GM03348 (cell line): ENCODE measurements at regions not wholly inside any gene's neighbourhood (a gene's known extent, or its start where the extent isn't known, plus 50 kb on each side); places are given as distances from the start of the nearest gene placed in this dataset.
"Not testable (repeated sequence)": the region's sequence is repeated elsewhere in the genome, so short reads cannot be mapped to it uniquely, and the experiment has no call there.

Experiments
- DNase-seq: peaks from one replicate; pipeline ENCODE4 v3.0.0; 2012; ENCODE audit warnings: low spot score

DNA sequence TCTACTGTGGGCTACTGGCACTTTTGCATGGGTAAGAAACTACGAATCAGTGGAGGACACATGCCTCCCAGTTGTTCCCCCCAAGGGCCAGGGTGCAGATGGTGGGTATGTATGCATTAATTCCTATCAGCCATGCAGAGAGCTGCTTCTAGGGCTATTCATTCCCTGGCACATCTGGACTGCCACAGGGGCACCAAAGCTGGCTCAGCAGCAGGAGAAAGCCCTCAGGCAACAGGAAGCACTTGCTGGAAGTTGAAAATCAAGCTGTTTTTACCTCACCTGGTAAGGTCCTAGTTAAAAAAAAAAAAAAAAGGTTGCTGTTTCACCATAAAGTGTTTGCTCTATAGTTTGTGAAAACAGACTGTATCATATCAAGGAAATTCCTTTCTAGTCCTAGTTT is 1342.6 kb downstream of the REEP3 start:
- DNase-seq, result no peak

DNA sequence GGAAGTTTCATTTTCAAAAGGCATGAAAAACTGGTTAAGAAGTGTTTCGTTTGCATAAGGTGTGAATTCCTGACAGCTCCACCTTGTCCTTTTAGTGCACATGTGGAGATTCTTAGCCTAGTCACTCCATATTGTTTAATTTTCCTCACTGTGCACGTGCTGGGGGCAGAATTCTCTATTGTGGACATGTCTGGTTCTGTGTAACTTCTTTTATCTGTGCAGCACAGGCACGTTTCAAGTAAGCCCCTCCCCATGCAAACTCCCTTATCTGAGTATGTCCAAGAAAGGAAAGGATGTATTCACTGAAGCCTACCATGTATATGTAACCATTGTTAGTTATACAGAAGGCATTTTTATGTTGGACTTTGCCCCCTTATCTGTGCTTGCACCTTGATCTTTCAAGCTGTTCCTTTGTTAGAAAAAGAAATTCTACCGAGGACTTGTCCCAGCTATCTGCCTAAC is 1346.3 kb downstream of the REEP3 start:
- no peak for DNase-seq

DNA sequence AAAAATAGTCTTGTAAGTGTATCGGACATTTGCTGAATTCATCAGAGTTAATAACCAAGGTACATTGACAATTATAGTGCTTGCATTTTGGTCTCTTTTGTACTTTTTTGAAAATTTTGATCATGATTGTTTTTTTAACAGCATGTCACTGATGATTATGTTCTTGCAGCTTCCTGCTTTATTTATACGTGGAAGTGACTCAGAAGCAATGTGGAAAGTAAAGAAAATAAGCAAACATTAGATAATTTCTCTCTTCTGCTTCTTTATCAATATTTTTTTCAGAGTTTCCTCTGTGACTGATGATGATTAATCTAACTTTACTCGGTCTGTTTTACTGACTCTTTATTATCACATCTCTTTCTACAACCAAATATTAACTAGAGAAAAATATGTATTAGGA is 1351.9 kb downstream of the REEP3 start:
- no peak for DNase-seq

DNA sequence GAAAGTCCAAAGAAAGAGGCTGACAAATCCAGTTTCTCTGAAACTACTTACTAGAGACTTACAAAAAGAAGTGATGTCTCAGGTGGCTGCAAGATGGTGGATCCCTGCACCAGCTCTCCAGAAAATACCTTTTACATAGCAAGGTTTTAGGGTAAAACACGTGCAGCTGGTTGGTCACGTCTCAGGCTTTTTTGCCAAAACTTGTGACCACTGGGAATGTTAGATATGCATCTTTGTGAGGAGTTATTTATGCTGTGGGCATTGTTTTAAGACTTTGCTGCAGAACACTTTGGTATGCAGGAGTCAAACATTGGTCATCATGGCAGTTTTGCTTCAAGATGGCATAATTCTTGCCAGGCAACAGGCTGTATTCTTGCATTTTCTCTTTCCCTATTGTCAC is 1352.8 kb downstream of the REEP3 start:
- DNase-seq, result no peak

DNA sequence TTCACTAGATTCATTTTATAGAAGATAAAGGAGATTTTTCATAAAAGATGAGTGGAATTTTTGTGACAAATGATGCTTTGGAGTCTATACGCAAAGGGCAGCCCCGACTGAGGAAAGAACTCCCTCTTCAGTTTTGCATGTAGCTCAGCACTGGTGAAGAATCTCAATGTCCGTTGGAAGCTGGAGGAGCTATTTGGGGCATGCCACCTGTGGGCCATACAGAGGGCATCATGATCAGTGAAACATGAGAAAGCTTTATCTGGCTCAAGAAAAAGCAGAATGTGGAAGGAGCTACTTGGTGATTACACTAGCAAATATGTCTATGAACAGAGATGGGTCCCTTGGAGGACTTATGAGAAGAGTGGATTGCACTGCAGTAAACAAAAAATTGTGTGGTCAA is 1359.3 kb downstream of the REEP3 start:
- DNase-seq, result no peak

DNA sequence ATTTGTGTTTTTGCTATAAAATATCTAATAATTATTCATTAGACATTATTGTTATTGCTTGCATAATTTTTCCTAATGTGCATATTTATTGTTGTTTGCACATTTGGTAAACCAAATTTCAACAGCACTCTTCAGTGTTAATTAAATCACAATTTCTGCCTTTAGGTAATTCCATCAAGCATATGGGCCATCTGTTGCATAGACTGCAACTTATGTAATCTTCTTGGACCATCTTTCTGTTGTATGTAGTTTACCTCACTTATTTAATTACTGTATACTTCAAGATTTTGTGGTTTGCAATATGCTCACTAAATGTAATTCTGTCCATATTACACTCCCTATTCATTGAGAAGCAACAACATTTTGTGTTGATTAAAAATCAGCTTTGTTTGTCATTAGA is 1360.1 kb downstream of the REEP3 start:
- no peak for DNase-seq

DNA sequence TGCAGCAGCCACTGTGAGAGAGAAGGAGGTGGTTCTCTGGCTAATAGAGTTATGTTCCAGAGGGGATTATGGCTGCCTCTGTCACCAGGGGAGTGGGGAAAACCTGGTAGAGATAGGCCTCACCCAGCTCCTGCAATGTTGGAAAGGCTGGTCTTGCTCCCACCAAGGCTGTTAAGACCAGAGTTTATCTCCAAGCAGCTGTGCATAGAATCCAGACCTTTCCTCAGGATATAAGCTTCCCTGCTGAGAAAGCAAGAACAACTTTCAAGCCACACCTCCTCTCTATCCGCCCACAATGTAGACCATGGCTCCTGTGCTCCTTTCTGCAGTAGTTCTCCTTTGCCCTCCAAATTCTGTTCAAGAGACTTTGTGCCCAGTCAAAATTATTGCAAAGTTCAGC is 1375.4 kb downstream of the REEP3 start:
- no peak for DNase-seq

DNA sequence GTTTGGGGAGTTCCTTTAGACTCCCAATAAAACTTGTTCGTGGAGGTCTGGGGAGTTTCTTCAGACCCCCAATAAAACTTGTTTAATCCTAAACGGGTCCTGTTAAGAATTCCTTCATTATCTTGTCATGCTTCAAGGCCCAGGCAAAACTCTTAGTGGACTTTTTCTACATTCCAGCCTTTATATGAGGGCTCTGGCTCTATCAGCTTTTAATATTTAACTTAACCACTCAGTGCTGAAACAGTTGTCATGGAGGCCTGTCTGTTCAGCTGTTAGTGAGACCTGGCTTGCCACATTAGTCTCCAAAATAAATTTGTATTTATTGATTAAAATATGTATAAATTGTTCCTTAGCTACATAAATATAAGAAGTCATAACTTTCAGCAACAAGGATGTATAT is 1385.1 kb downstream of the REEP3 start:
- not testable (repeated sequence) for DNase-seq

DNA sequence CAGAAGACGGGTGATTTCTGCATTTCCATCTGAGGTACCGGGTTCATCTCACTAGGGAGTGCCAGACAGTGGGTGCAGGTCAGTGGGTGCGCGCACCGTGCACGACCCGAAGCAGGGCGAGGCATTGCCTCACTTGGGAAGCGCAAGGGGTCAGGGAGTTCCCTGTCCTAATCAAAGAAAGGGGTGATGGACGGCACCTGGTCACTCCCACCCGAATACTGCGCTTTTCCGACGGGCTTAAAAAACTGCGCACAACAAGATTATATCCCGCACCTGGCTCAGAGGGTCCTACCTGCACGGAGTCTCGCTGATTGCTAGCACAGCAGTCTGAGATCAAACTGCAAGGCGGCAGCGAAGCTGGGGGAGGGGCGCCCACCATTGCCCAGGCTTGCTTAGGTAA is 1403.1 kb downstream of the REEP3 start:
- not testable (repeated sequence) for DNase-seq

DNA sequence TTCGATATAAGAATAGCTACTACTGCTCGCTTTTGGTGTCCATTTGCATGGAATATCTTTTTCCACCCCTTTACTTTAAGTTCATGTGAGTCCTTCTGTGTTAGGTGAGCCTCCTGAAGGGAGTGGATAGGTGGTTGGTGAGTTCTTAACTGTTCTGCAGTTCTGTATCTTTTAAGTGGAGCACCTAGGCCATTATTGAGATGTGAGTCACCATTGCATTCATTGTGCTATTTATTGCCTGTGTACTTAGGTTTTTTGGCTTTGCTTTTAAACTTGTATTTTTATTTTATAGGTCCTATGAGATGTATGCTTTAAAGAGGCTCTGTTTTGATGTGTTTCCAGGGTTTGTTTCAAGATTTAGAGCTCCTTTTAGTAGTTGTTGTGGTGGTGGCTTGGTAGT is 1430.8 kb downstream of the REEP3 start:
- no peak for DNase-seq

DNA sequence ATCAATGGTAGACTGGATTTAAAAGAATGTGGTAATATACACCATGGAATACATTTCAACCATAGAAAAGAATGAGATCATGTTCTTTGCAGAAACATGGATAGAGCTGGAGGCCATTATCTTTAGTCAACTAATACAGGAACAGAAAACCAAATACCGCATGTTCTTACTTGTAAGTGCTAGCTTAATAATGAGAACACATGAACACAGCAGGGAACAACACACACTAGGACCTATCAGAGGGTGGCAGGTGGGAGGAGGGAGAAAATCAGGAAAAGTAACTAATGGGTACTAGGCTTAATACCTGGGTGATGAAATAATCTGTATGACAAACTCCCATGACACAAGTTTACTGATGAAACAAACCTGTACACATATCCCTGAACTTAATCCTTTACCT is 1435.2 kb downstream of the REEP3 start:
- DNase-seq, result no peak

DNA sequence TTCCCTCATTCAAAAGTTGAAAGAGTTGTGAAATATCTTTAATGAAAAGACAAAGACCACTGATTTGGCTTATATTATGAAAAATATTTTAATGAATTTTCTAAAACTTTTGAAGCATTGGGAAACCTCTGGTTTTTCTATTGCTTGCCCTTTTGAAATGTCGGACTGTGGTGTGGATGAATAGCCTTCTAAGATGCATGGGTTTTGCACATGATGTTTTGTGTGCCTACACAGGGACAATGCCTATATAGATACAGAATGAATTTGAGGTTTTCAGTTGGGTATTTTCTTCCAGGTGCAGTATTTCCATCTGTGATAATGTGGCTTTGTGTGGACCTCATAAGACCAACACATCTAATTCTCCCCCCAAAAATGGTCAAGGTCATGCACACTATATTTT is 1437.9 kb downstream of the REEP3 start:
- DNase-seq, result no peak

DNA sequence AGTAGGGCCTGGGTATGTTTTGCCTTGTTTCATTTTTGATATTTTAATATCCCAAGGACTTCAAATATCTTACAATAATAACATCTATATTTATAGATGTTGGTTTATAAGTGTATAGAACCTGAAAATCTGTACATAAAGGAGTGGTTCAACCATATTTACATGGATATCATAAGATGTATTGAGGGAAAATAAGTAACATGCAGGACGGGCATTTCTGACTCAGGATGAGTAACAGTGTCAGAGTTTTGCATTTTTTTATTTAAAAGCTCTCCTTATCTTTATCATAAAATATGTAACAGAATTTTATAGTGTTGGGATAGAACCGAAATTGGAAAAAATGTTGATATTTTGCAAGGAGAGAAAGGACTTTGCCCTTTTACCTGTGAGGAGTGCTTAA is 1438.7 kb downstream of the REEP3 start:
- no peak for DNase-seq

DNA sequence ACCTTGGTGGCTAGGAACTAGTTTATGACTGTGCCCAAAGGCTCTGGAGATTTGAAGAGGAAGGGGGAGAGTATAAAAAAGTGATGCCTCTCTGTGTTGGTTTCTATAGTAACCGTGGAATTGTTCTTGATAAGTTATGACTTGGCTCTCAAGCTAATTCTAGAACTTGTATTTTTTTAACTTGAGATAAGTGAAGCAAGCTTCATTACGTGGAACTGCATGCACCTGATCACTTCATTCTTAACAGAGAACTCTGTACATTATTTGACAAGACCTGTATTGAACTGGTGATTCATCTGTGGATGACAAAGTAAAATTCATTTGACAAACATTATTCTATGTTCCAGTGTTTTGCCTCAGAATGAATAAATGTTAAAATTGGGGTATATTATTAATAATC is 1452.2 kb downstream of the REEP3 start:
- no peak for DNase-seq

DNA sequence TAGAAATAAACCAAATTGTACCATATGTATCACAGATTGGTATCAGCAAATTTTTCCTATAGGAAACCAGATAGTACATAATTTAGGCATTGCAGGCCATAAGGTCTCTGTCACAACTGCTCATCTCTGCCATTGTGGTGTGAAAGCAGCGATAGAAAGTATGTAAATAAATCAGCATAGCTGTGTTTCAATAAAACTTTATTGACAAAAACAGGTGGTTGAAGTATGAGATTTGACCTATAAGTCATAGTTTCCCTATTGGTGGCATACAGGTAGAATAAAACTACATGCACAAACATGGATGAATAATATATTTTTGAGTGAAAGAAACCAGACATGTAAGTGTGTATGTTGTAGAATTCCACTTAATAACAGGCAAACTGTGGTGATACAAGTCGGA is 1454.9 kb downstream of the REEP3 start:
- DNase-seq, result no peak

DNA sequence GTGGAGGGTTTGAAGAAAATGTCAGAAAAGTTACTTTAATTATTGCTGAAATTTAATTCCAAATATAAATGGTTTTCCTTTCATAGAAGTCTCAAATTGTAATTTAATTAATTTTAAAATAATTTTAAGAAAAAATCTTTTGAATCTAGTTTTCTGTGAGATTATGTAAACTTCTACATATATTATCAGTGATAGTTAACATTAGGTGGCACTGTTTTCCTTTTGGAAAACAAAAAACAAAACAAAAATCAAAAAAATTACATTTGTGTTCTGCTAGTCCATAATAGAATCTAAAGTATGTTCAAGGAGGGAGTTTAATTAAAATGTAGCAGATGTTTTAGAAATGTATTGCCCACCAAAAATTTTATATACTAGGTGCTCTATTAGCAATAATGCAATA is 1456.7 kb downstream of the REEP3 start:
- DNase-seq, result no peak

DNA sequence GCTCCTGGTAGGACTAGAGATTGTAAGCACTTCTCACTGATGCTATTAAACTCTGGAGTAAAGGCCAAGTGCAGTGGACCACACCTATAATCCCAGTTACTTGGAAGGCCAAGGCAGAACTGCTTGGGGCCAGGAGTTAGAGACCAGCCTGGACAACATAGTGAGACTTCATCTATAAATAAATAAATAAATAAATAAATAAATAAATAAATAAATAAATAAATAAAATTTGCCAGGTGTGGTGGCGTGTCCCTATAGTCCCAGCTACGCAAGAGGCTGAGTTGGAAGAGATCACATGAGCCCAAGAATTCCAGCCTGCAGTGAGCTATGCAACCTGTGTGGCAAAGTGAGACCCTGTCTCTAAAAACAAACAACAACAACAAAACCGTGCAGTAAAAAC is 1475.7 kb downstream of the REEP3 start:
- DNase-seq, result no peak

DNA sequence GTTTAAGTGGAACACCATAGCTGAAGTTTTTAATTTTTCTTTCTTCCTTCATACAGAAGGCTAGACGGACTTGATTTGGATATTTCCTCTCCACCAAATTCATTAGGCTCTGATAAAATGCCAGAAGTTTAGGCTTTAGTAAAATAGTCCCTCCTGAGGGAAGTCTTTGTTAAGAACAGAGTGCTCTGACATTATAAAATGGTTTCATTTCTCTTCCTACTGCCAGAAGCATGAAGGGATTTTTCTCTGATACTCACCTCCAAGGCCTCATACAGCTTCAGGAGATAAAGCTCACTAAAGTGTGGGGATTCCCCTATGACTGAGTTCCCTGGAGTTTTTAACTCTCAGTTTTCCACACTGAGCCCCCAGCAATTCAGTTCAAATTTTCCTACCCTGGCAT is 1489.6 kb downstream of the REEP3 start:
- DNase-seq, result no peak

DNA sequence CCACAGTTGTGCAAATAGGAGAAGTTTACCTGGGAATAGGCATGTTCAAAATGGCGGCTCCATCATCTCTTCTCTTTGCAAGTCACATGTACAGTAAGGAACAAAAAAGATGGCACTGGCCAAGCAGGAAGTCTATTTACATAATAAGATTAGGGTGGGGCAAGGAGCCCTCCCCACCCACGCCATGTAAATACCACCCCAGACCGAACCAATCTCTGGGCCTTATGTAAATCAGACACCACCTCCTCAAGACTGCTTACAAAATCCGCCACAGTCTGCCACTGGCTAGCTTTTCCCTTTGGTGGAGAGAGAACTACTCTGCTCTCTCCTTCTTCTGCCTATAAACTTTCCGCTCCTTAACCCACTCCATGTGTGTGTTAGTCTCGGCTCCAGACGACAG is 1496.3 kb downstream of the REEP3 start:
- DNase-seq, result no peak

DNA sequence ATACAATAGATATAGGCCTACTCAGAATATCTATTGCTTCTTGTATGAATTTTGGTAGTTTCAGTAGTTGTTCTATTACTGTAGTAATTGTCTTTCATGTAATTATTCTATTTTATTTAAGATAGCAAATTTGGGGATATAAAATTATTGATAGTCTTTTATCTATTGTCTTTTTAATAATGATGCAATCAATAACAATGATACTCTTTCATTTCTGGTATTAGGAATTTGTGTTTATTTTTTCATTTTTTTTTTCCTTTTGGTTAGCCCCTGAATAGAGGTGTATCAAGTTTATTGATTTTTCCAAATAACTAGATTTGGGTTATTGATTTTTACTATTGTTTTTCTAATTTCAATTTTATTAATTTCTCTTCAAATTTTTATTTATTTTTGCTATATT is 1503.7 kb downstream of the REEP3 start:
- DNase-seq, result no peak

DNA sequence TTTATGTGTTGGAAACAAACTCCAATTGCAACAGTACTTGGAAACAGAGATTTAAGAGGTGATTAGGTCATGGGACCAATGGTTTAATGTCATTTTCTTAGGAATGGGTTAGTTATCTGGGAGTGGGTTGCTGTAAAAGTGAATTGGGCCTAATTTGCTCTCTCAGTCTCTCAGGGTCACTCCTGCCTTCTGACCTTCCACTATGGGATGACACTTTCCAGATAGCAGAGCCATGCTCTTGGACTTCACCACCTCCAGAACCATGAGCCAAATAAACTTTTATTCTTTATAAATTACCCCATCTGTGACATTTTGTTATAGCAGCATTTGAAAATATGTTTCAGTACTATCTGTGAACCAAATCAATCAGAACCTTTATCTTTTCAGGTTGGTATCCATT is 1509.1 kb downstream of the REEP3 start:
- no peak for DNase-seq

DNA sequence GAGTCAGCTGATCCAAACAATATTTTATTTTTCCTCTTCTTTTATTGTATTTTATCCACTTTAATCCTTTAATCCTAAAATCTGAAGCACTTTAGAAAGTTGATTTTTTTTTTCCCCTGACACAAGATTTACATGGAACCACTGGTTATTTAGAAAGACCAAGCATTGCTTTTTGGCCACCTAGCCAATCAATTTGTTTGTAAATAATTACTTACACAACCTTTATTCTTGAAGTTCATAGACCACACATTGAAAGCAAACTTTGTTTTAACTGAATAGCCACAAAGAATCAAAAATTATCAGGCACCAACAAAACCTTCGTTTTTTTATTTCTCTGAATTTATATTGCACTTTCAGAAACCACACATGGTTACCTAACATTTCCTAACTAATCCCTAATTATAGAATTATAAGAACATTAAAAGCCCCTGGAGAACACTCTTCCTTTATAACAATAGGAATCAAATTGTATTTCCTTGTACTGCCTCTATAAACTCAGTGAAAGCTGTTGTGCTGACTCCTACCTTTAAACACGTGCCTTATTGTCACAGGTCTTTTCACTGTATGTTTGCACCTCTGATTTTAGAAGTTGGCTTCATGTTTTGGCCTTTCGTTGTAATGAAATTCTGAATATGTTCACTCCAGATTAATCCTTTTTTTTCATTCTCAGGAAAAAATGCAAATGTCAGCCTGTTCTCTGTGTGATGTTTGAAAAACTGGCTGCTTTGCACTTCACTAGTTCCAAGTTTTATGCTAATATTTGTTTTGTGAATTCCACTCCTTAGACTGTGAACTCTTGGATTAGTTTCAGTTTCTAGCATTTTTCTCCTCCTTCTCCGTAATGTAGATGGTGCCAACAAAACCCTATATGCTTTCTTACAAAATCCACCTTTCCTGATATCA is 1511.9 kb downstream of the REEP3 start:
- no peak for DNase-seq

DNA sequence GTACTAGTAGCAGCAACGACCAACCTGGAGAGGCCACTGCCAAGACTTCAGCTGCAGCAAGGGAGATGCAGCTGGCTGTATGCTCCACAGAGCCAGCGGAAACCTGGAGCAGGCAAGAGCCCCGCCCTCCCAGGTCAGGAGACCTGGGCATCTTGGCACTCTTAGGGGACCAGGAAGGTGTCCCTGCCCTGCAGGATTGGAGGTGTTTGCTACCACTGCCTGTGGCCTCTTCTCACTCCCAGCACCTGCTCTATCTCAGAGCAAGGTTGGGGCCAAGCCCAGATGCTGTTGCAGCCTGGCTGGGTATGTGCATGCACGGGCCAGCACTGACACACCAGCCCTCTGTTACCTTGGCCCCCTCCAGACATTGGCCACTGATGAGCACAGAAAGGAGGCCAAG is 1512.8 kb downstream of the REEP3 start:
- DNase-seq, result no peak

DNA sequence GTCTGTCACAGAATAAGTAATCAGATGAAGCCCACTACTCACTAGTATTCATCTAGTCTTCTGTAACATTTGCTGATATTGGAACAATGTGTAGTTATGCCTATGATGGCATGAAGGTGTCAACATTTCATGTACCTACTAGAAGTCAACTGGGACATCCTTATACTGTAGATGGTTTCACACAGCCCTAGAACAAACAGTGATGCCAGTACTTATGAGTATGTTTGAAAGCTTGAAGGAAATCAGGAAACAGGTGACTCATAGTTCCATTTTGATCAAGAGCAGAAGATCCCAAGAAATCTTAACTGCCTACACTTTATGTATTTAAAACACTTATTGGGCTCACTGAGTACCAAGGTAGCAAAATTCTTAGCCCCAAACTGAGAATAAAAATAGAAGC is 1519.6 kb downstream of the REEP3 start:
- no peak for DNase-seq
